PFSK-1 (cell line): ENCODE measurements at regions not wholly inside any gene's neighbourhood (a gene's known extent, or its start where the extent isn't known, plus 50 kb on each side); places are given as distances from the start of the nearest gene placed in this dataset.

ENCODE experiments used
- FOXP2 ChIP-seq: optimal IDR thresholded peaks from 2 replicates; pipeline ENCODE3; 2011; ENCODE audit warnings: borderline replicate concordance, control low read depth, inconsistent platforms; ENCODE audit not compliant: insufficient read depth; ENCODE audit errors: extremely low read length, extremely low read depth
- POLR2AphosphoS5 ChIP-seq: IDR thresholded peaks from 2 replicates; pipeline ENCODE4 v1.6.1; 2012; ENCODE audit warnings: low read depth, mild to moderate bottlenecking, control low read depth, low read length, moderate library complexity
- REST ChIP-seq, 2 experiments: IDR thresholded peaks; 2 replicates each; pipeline versions ENCODE4 v1.6.1 to v1.8.0; 2011 to 2012; ENCODE audit warnings: low read depth in 2 of 2, low read length in 2 of 2, control low read depth in 1 of 2, inconsistent platforms in 1 of 2, mild to moderate bottlenecking in 1 of 2, moderate library complexity in 1 of 2; ENCODE audit not compliant: insufficient read depth in 1 of 2
- SIN3A ChIP-seq: IDR thresholded peaks from 2 replicates; pipeline ENCODE4 v1.6.1; 2012; ENCODE audit warnings: mild to moderate bottlenecking, low read length, moderate library complexity, borderline replicate concordance; ENCODE audit not compliant: insufficient read depth
- TAF1 ChIP-seq: IDR thresholded peaks from 2 replicates; pipeline ENCODE4 v1.6.1; 2012; ENCODE audit warnings: low read length, control low read depth, borderline replicate concordance; ENCODE audit not compliant: insufficient read depth

GRCh38 chr20:53748821-53749421 lies 155.3 kb upstream of the ZNF217 start:
- TF ChIP-seq REST (IDR thresholded peaks at IDR 0.05; ENCODE audit: insufficient read depth in 1 of 2, low read depth in 2 of 2, low read length in 2 of 2) (no peak), FOXP2 (no peak), TAF1 (no peak), SIN3A (no peak)

- no peak for TF ChIP-seq POLR2AphosphoS5
- TF ChIP-seq TAF1, result no peak
- no peak for TF ChIP-seq FOXP2
- no peak for TF ChIP-seq REST (IDR thresholded peaks at IDR 0.05; ENCODE audit: insufficient read depth in 1 of 2, low read depth in 2 of 2, low read length in 2 of 2)
- no peak for TF ChIP-seq SIN3A
These were observed 154.5 kb upstream of the ZNF217 start for GRCh38 chr20:53748176-53748575.

GRCh38 chr20:53743607-53744260 lies 150.1 kb upstream of the ZNF217 start:
- TF ChIP-seq TAF1 (no peak), POLR2AphosphoS5 (no peak), SIN3A (no peak), REST (IDR thresholded peaks at IDR 0.05; ENCODE audit: insufficient read depth in 1 of 2, low read depth in 2 of 2, low read length in 2 of 2) (no peak), FOXP2 (no peak)

- TF ChIP-seq FOXP2, result no peak
- no peak for TF ChIP-seq POLR2AphosphoS5
- TF ChIP-seq SIN3A, result no peak
- no peak for TF ChIP-seq TAF1
- no peak for TF ChIP-seq REST (IDR thresholded peaks at IDR 0.05; ENCODE audit: insufficient read depth in 1 of 2, low read depth in 2 of 2, low read length in 2 of 2)
These were observed 149.0 kb upstream of the ZNF217 start for GRCh38 chr20:53742685-53743081.
